Coronary artery (tissue), 2 donors: ENCODE measurements at regions not wholly inside any gene's neighbourhood (a gene's known extent, or its start where the extent isn't known, plus 50 kb on each side); places are given as distances from the start of the nearest gene placed in this dataset.

ENCODE experiments used
- DNase-seq: peaks from one replicate; pipeline ENCODE4 v3.0.0-alpha.2; 2017; ENCODE audit warnings: low spot score
- H3K27ac ChIP-seq, 2 donors: fragments of 200-600 bp; sonication (generic); one replicate each; pipeline ENCODE4 v1.5.1; 2016 to 2019
- H3K4me3 ChIP-seq: fragments of 200-600 bp; sonication (generic); 2 replicates; pipeline ENCODE4 v1.5.1; 2016; ENCODE audit warnings: mild to moderate bottlenecking, moderate library complexity
- CTCF ChIP-seq: fragments of 200-600 bp; sonication (generic); IDR thresholded peaks from one replicate; pipeline ENCODE4 v1.5.1; 2019; ENCODE audit warnings: antibody characterized with exemption

- DNase-seq, result no peak
- H3K4me3 ChIP-seq, result no peak overlapping the region
- H3K27ac ChIP-seq, result peak overlapping the region in 1 of 2 donors; percentile 6
- TF ChIP-seq CTCF, result no peak
These were observed 207.2 kb upstream of the SPRY2 start for GRCh38 chr13:80547885-80548825.

- no peak for DNase-seq
- Histone ChIP-seq H3K4me3 (no peak overlapping the region), H3K27ac (no peak overlapping the region)
- TF ChIP-seq CTCF, result no peak
These were observed 206.4 kb upstream of the SPRY2 start for GRCh38 chr13:80547341-80547740.

- Histone ChIP-seq H3K27ac (no peak overlapping the region), H3K4me3 (no peak overlapping the region)
- no peak for DNase-seq
- TF ChIP-seq CTCF, result no peak
These were observed 192.2 kb upstream of the SPRY2 start for GRCh38 chr13:80533175-80533574.

- Histone ChIP-seq H3K4me3 (no peak overlapping the region), H3K27ac (no peak overlapping the region)
- no peak for TF ChIP-seq CTCF
- DNase-seq, result no peak
These were observed 190.0 kb upstream of the SPRY2 start for GRCh38 chr13:80530902-80531301.

GRCh38 chr13:80530191-80530590 is 189.3 kb upstream of the SPRY2 start:
- H3K4me3 ChIP-seq, result no peak overlapping the region
- TF ChIP-seq CTCF, result no peak
- DNase-seq, result no peak

GRCh38 chr13:80529734-80530133 is 188.8 kb upstream of the SPRY2 start:
- no peak for TF ChIP-seq CTCF
- no peak for DNase-seq
- no peak overlapping the region for H3K4me3 ChIP-seq
- H3K27ac ChIP-seq, result no peak overlapping the region

More at GRCh38 chr13:80530191-80530590, 189.3 kb upstream of the SPRY2 start:
- no peak overlapping the region for H3K27ac ChIP-seq

GRCh38 chr13:80528733-80529132 is 187.8 kb upstream of the SPRY2 start:
- no peak for TF ChIP-seq CTCF
- Histone ChIP-seq H3K4me3 (no peak overlapping the region), H3K27ac (no peak overlapping the region)
- DNase-seq, result no peak
